ENCODE measurements at regions not wholly inside any gene's neighbourhood (a gene's known extent, or its start where the extent isn't known, plus 50 kb on each side); places are given as distances from the start of the nearest gene placed in this dataset.

GRCh38 chr3:88282528-88283241 is 132.9 kb downstream of the C3orf38 start:
- POLR2A ChIA-PET = no interaction called here
- ATAC-seq = no peak

GRCh38 chr3:88283242-88283592 is 133.5 kb downstream of the C3orf38 start:
- BruUV-seq (replicated peaks) = no TSS peak
- TF ChIP-seq CTCF (IDR thresholded peaks at IDR 0.05) (no peak), SIN3A (IDR thresholded peaks at IDR 0.05; ENCODE audit: borderline replicate concordance, insufficient read depth, low read depth, low read length) (no peak), POLR2AphosphoS5 (IDR thresholded peaks at IDR 0.05; ENCODE audit: low read depth, low read length) (no peak), REST (IDR thresholded peaks at IDR 0.05; ENCODE audit: insufficient read depth in 1 of 2, low read depth in 2 of 2, low read length in 1 of 2) (no peak), TCF7L2 (IDR thresholded peaks at IDR 0.05; ENCODE audit: low read depth, low read length) (no peak)
- POLR2A ChIA-PET = no interaction called here
- in situ Hi-C loops (cut with HindIII; ENCODE audit: low pct_unique_long_range_greater_than_20kb, low sequenced_read_pairs) (no loop called here), intact Hi-C loops (cut with micrococcal nuclease; ENCODE audit: unreplicated experiment) (no loop called here)
- Histone ChIP-seq H3K9me3 (ENCODE audit: control insufficient read depth, insufficient read depth, low read depth, low read length) (no peaks in the 10 kb centered on the region), H3K27me3 (ENCODE audit: control insufficient read depth, insufficient read depth, low read length) (no peaks in the 10 kb centered on the region), H3K27ac (ENCODE audit: low read length) (no peak overlapping the region), H3K4me3 (ENCODE audit: low read depth in 2 of 2, low read length in 2 of 2) (no peak overlapping the region), H3K4me1 (ENCODE audit: control insufficient read depth, insufficient read depth, low read length) (no peaks in the 10 kb centered on the region), H3K36me3 (ENCODE audit: control insufficient read depth, insufficient read depth, low read length) (no peaks in the 10 kb centered on the region)
- CTCF ChIA-PET = no interaction called here
- DNase-seq (ENCODE audit: low read depth, low spot score) (no peak), ATAC-seq (no peak)

More at GRCh38 chr3:88282528-88283241, 132.9 kb downstream of the C3orf38 start:
- no TSS peak for BruUV-seq (replicated peaks)
- TF ChIP-seq REST (IDR thresholded peaks at IDR 0.05; ENCODE audit: insufficient read depth in 1 of 2, low read depth in 2 of 2, low read length in 1 of 2) (no peak), TCF7L2 (IDR thresholded peaks at IDR 0.05; ENCODE audit: low read depth, low read length) (no peak), SIN3A (IDR thresholded peaks at IDR 0.05; ENCODE audit: borderline replicate concordance, insufficient read depth, low read depth, low read length) (no peak), CTCF (IDR thresholded peaks at IDR 0.05) (no peak), POLR2AphosphoS5 (IDR thresholded peaks at IDR 0.05; ENCODE audit: low read depth, low read length) (no peak)
- Histone ChIP-seq H3K27ac (ENCODE audit: low read length) (no peak overlapping the region), H3K36me3 (ENCODE audit: control insufficient read depth, insufficient read depth, low read length) (no peaks in the 10 kb centered on the region), H3K4me1 (ENCODE audit: control insufficient read depth, insufficient read depth, low read length) (no peaks in the 10 kb centered on the region), H3K4me3 (ENCODE audit: low read depth in 2 of 2, low read length in 2 of 2) (no peak overlapping the region), H3K27me3 (ENCODE audit: control insufficient read depth, insufficient read depth, low read length) (no peaks in the 10 kb centered on the region), H3K9me3 (ENCODE audit: control insufficient read depth, insufficient read depth, low read depth, low read length) (no peaks in the 10 kb centered on the region)
- DNase-seq (ENCODE audit: low read depth, low spot score) = no peak
- intact Hi-C loops (cut with micrococcal nuclease; ENCODE audit: unreplicated experiment) (no loop called here), in situ Hi-C loops (cut with HindIII; ENCODE audit: low pct_unique_long_range_greater_than_20kb, low sequenced_read_pairs) (no loop called here)
- CTCF ChIA-PET = no interaction called here

Data from Panc1 (cell line).